ENCODE measurements at regions not wholly inside any gene's neighbourhood (a gene's known extent, or its start where the extent isn't known, plus 50 kb on each side); places are given as distances from the start of the nearest gene placed in this dataset.

DNA sequence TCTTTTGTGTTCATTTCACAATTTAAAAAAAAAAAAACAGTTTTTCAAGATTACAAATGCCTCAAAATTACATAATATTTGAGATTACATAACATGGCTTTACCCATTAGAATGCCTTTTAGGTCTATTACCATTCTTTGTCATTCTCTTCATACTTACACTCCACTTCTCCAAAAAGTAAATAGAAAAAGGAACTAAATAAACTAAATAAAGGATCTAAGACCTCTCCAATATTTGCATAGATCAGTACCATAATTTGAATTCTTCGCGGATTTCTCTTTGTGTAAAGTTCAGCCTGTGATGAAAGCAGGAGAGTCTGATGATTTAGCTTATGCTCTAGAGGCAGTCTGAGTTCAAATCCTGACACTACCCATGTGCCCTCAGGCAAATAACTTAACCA is 56.4 kb upstream of the C1GALT1 start:
- no peaks in the 10 kb centered on the region for H3K79me1 ChIP-seq (ENCODE audit: insufficient read depth, low read depth, low read length, poor library complexity, severe bottlenecking)
- no peaks in the 10 kb centered on the region for H3K23me2 ChIP-seq (ENCODE audit: insufficient read length, low read depth, low read length, poor library complexity, severe bottlenecking)
- no peak overlapping the region for H2BK120ac ChIP-seq (ENCODE audit: low read depth, low read length, poor library complexity, severe bottlenecking)
- no peak overlapping the region for H3K9ac ChIP-seq (ENCODE audit: extremely low read depth, insufficient read length, low read length)
- H3K79me2 ChIP-seq (ENCODE audit: insufficient read depth, low read length): no peaks in the 10 kb centered on the region
- no CpG with 5 or more reads among the region's 2 CpGs for WGBS (ENCODE audit: extremely low coverage, insufficient read length, low lambda C conversion rate)
- no peak overlapping the region for H3K4ac ChIP-seq (ENCODE audit: low read depth, low read length)
- H4K8ac ChIP-seq (replicated peaks; ENCODE audit: insufficient read length, low read depth, low read length): no peak overlapping the region
- no peak overlapping the region for H3K23ac ChIP-seq (ENCODE audit: insufficient read length, low read depth, low read length)
- no peak overlapping the region for H2BK5ac ChIP-seq (ENCODE audit: insufficient read length, low read length)
- Mint-ChIP-seq H3K27ac (no peak overlapping the region), H3K9me3 (no peaks in the 10 kb centered on the region), H3K4me3 (no peak overlapping the region), H3K36me3 (ENCODE audit: insufficient read depth in 1 of 3, low read depth in 3 of 3) (no peaks in the 10 kb centered on the region), H3K27me3 (ENCODE audit: low read depth) (no peaks in the 10 kb centered on the region), H3K4me1 (peaks cover 3 to 4% of the 10 kb centered on the region in 2 experiments)
- no peak overlapping the region for H4K91ac ChIP-seq (ENCODE audit: insufficient read length, low read depth, low read length)
- H3K4me2 ChIP-seq (ENCODE audit: insufficient read depth, insufficient read length, low read length): no peak overlapping the region
- H3K4me1 ChIP-seq (ENCODE audit: insufficient read depth, low read length): no peaks in the 10 kb centered on the region; the same call in 1 of the 2 replicates
- no peak overlapping the region for H4K5ac ChIP-seq (ENCODE audit: insufficient read length, low read depth, low read length)
- TF ChIP-seq, protein P1, sequence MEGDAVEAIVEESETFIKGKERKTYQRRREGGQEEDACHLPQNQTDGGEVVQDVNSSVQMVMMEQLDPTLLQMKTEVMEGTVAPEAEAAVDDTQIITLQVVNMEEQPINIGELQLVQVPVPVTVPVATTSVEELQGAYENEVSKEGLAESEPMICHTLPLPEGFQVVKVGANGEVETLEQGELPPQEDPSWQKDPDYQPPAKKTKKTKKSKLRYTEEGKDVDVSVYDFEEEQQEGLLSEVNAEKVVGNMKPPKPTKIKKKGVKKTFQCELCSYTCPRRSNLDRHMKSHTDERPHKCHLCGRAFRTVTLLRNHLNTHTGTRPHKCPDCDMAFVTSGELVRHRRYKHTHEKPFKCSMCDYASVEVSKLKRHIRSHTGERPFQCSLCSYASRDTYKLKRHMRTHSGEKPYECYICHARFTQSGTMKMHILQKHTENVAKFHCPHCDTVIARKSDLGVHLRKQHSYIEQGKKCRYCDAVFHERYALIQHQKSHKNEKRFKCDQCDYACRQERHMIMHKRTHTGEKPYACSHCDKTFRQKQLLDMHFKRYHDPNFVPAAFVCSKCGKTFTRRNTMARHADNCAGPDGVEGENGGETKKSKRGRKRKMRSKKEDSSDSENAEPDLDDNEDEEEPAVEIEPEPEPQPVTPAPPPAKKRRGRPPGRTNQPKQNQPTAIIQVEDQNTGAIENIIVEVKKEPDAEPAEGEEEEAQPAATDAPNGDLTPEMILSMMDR (conservative IDR thresholded peaks at IDR 0.05): no peak
- no peaks in the 10 kb centered on the region for H3K9me3 ChIP-seq (ENCODE audit: control insufficient read depth, low read depth, low read length)
- no peak overlapping the region for H2BK20ac ChIP-seq (ENCODE audit: low read depth, low read length, poor library complexity, severe bottlenecking)
- no peak overlapping the region for H3T11ph ChIP-seq (ENCODE audit: low read length)
- no peak for DNase-seq
- H2BK12ac ChIP-seq (ENCODE audit: insufficient read length, low read depth, low read length): no peak overlapping the region
- H2AK5ac ChIP-seq (ENCODE audit: insufficient read length, low read length): no peak overlapping the region
- no peak overlapping the region for H3K27ac ChIP-seq (ENCODE audit: insufficient read length, low read depth, low read length)
- H2AFZ ChIP-seq (ENCODE audit: low read length): no peak overlapping the region
- no peak overlapping the region for H2BK15ac ChIP-seq (ENCODE audit: low read depth, low read length)
- H3K56ac ChIP-seq (ENCODE audit: insufficient read length, low read depth, low read length): no peak overlapping the region
- H3K18ac ChIP-seq (ENCODE audit: insufficient read length, low read depth, low read length): no peak overlapping the region
- H4K20me1 ChIP-seq (ENCODE audit: control insufficient read depth, insufficient read depth, insufficient read length): no peaks in the 10 kb centered on the region
- no peak overlapping the region for H3K14ac ChIP-seq (ENCODE audit: insufficient read depth, low read length)
- no peaks in the 10 kb centered on the region for H3K27me3 ChIP-seq (ENCODE audit: insufficient read depth, low read length)
